Lower lobe of right lung (tissue), 2 donors: ENCODE measurements at regions not wholly inside any gene's neighbourhood (a gene's known extent, or its start where the extent isn't known, plus 50 kb on each side); places are given as distances from the start of the nearest gene placed in this dataset.

Source experiments
- ATAC-seq, 2 donors: fragments of 200-7000 bp; cut with Tn5 transposase; one replicate each; pipeline ENCODE4 v1.9.1; 2020 to 2022; ENCODE audit warnings: mild to moderate bottlenecking in 2 of 2, moderate library complexity in 2 of 2
- DNase-seq: peaks from one replicate; pipeline ENCODE4 v3.0.0-alpha.2; 2020
- H3K27ac ChIP-seq: fragments of 200-600 bp; one replicate; pipeline ENCODE4 v1.8.0; 2022
- H3K27me3 ChIP-seq: fragments of 200-600 bp; one replicate; pipeline ENCODE4 v1.8.0; 2022; ENCODE audit warnings: low read depth
- H3K36me3 ChIP-seq: fragments of 200-600 bp; one replicate; pipeline ENCODE4 v1.8.0; 2022; ENCODE audit warnings: mild to moderate bottlenecking
- H3K4me1 ChIP-seq: fragments of 200-600 bp; one replicate; pipeline ENCODE4 v1.8.0; 2022
- H3K4me3 ChIP-seq: fragments of 200-600 bp; one replicate; pipeline ENCODE4 v1.8.0; 2022; ENCODE audit warnings: mild to moderate bottlenecking
- H3K9me3 ChIP-seq: fragments of 200-600 bp; one replicate; pipeline ENCODE4 v1.8.0; 2022
- intact Hi-C: fragments of 100-400 bp; cut with DNase I; formaldehyde crosslinking; loops from one replicate; pipeline ENCODE4 v1.11.0; 2022
- TF ChIP-seq, protein P1 (sequence below): fragments of 200-600 bp; IDR thresholded peaks from one replicate; pipeline ENCODE4 v1.8.0; 2022; ENCODE audit warnings: antibody characterized with exemption, mild to moderate bottlenecking
- donor health status: DM: no; HTN: yes; CAD: no; lungs with severe emphysema.

DNA sequence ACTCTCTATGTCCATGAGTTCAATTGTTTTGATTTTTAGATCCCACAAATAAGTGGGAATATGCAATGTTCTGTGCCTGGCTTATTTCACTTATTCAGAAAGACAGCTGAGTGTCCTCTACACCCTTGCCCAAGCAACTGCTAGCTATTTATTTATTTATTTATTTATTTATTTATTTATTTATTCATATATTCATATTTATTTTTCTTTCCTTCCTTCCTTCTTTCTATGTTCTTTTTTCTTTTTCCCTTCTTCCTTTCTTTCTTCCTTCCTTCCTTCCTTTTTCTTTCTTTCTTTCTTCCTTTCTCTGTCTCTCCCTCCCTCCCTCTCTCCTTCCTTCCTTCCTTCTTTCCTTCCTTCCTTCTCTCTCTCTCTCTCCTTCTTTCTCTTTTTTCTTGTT, 563.4 kb downstream of the BCL11B start:
- DNase-seq: no peak
- TF ChIP-seq, protein P1, sequence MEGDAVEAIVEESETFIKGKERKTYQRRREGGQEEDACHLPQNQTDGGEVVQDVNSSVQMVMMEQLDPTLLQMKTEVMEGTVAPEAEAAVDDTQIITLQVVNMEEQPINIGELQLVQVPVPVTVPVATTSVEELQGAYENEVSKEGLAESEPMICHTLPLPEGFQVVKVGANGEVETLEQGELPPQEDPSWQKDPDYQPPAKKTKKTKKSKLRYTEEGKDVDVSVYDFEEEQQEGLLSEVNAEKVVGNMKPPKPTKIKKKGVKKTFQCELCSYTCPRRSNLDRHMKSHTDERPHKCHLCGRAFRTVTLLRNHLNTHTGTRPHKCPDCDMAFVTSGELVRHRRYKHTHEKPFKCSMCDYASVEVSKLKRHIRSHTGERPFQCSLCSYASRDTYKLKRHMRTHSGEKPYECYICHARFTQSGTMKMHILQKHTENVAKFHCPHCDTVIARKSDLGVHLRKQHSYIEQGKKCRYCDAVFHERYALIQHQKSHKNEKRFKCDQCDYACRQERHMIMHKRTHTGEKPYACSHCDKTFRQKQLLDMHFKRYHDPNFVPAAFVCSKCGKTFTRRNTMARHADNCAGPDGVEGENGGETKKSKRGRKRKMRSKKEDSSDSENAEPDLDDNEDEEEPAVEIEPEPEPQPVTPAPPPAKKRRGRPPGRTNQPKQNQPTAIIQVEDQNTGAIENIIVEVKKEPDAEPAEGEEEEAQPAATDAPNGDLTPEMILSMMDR: no peak

DNA sequence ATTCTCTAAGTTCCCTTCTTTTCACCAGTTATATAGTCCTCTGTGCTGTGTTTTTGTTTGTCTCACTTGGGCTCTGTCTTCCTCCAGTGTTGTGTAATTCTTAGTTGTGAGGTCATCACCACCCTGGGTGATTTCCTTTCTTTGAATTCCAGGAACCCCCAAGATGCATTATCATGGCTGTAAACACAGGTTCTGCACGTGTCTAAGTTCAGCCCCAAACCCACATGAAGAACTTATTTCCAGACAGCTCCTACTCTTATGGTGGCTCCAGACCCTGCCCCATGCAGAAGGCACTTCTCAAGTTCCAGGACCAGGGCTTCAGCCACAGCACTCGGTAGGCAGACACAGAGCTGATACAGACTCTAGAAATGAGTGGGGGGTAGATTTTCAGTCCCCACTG, 560.5 kb downstream of the BCL11B start:
- TF ChIP-seq, protein P1: no peak
- Histone ChIP-seq H3K27me3 (no peaks in the 10 kb centered on the region), H3K4me1 (no peaks in the 10 kb centered on the region), H3K9me3 (no peaks in the 10 kb centered on the region), H3K36me3 (no peaks in the 10 kb centered on the region), H3K27ac (no peak overlapping the region), H3K4me3 (no peak overlapping the region)
- ATAC-seq (no peak), DNase-seq (no peak)
- intact Hi-C loops: no loop called here

More for the DNA sequence above, 563.4 kb downstream of the BCL11B start:
- Histone ChIP-seq H3K4me3 (no peak overlapping the region), H3K27me3 (no peaks in the 10 kb centered on the region), H3K4me1 (no peaks in the 10 kb centered on the region), H3K27ac (no peak overlapping the region), H3K36me3 (no peaks in the 10 kb centered on the region), H3K9me3 (no peaks in the 10 kb centered on the region)
- intact Hi-C loops: no loop called here
- no peak for ATAC-seq

DNA sequence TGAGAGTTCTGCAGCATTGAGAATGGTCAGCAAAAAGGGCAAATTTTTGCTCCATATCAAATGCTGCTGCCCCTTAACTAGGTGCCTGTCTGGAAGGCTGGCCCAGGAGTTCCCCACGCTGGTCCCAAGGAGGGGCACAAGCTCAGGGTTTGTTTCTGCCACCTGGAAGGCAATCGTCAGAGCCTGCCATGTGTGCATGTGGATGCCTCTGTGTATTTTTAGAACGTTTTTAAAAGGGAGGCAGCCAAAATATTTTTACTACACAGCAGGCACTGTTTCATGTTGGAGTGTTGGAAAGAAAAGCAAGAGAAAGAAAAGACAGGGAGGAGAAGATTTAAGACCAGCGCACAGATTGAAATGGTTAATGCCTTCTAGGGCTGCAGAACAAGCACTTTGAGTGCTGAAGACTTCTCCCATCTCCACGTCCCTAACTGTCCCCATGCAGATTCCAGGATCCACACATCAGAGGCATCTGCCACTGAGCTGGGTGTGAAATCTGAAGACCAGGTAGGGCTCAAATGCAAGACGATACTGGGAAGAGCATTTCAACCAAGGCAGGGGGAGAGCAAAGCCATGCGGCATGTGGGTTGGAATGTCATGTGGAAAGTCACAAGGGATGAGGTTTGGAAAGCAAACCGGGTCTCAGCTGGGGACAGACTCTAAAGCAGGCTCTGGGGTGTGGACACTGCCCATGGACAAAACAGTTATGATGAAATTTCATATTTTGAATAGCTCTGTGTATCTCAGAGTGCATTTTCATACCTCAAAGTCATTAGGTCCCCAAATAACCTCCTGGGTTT, 557.2 kb downstream of the BCL11B start:
- Histone ChIP-seq H3K9me3 (no peaks in the 10 kb centered on the region), H3K36me3 (no peaks in the 10 kb centered on the region), H3K27ac (no peak overlapping the region), H3K4me1 (no peaks in the 10 kb centered on the region), H3K27me3 (no peaks in the 10 kb centered on the region), H3K4me3 (no peak overlapping the region)
- TF ChIP-seq, protein P1: no peak
- DNase-seq: no peak
- intact Hi-C loops: no loop called here
- no peak for ATAC-seq

DNA sequence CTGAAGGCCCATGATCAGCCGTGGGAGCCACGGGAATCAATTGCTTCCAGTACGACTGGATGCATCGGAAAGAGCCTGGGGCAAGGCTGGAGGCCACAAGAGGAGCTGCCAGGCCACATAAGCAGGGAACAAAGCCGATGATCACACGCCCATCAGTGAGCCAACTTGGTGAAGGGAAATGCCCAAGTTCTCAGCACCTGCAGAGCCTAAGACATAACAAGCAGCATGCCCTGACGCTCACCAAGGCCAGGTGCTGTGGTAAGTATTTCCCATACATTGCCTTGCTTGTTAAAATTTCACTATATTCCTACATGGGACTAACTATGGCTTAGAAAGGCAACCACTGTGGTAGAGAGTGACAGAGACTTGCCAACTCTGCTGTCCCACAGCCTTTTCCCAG, 555.9 kb downstream of the BCL11B start:
- H3K4me1 ChIP-seq: no peaks in the 10 kb centered on the region
- no peak for ATAC-seq
- no peaks in the 10 kb centered on the region for H3K9me3 ChIP-seq
- H3K36me3 ChIP-seq: no peaks in the 10 kb centered on the region
- H3K4me3 ChIP-seq: no peak overlapping the region
- H3K27me3 ChIP-seq: no peaks in the 10 kb centered on the region
- TF ChIP-seq, protein P1: no peak
- DNase-seq: no peak
- H3K27ac ChIP-seq: no peak overlapping the region
- intact Hi-C loops: no loop called here

DNA sequence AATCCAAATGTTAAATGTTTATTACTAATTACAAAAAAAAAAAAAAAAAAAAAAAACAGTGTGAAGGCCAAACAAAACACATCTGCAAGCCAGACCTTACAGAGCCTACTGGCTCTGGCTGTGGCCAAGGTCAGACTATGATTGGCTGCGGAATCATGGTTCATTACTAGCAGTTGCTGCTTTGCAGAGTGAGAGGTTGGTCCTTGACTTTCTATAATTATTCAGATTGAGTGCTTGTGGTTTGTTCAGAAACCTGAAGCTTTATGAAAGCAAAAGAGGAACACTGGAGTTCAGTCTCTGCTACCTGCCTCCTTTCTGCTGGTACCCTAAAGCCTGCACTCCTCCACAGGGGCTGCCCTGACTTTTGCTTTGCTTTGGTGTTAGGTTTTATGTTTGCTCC, 550.9 kb downstream of the BCL11B start:
- Histone ChIP-seq H3K9me3 (no peaks in the 10 kb centered on the region), H3K27me3 (peaks cover 4% of the 10 kb centered on the region), H3K4me3 (no peak overlapping the region), H3K36me3 (no peaks in the 10 kb centered on the region), H3K27ac (no peak overlapping the region), H3K4me1 (no peaks in the 10 kb centered on the region)
- DNase-seq (no peak), ATAC-seq (no peak)
- intact Hi-C loops: no loop called here
- TF ChIP-seq, protein P1: no peak
